Endothelial cell of umbilical vein (primary cell): ENCODE measurements at regions not wholly inside any gene's neighbourhood (a gene's known extent, or its start where the extent isn't known, plus 50 kb on each side); places are given as distances from the start of the nearest gene placed in this dataset.

ENCODE experiments used
- EZH2 ChIP-seq: IDR thresholded peaks from 2 replicates; pipeline ENCODE4 v1.6.1; 2012; ENCODE audit warnings: borderline replicate concordance, low read depth, mild to moderate bottlenecking, moderate library complexity, low read length, inconsistent platforms; ENCODE audit not compliant: severe bottlenecking
- JUN ChIP-seq: IDR thresholded peaks from 2 replicates; pipeline ENCODE4 v1.6.1; 2011; ENCODE audit warnings: borderline replicate concordance, low read depth; ENCODE audit not compliant: insufficient read length, insufficient read depth
- POLR2AphosphoS5 ChIP-seq: IDR thresholded peaks from 2 replicates; pipeline ENCODE4 v1.6.1; 2012; ENCODE audit warnings: low read depth, mild to moderate bottlenecking, control low read depth, low read length, moderate library complexity; ENCODE audit not compliant: insufficient read depth
- TF ChIP-seq, protein P1 (sequence below), 2 donors: IDR thresholded peaks; 1 replicate in 1 of 2; 2 replicates in 1 of 2; pipeline ENCODE4 v1.5.1; 2011; ENCODE audit warnings: low read length in 2 of 2, mild to moderate bottlenecking in 2 of 2, moderate library complexity in 2 of 2, control low read depth in 1 of 2, inconsistent platforms in 1 of 2, low read depth in 1 of 2; ENCODE audit not compliant: insufficient read depth in 1 of 2; ENCODE audit errors: extremely low read depth in 1 of 2

DNA sequence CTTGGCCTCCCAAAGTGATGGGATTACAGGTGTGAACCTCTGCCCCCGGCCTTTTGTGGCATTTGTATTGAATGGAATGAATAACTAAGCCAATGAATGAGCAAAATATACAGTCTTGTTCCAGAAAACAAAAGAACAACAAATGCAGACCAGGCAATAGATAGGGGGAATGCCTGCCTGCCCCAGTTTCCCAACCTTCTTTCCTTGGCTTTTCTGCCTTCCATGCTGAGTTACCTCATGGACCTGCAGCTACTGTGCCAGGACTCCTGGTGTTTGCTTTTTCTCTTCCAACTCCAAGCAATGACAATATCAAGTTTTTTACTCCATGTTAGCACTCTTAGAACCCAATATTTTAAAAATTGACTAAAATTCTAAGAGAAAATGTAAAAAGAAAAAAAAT, 58.6 kb upstream of the BACH1 start:
- TF ChIP-seq, protein P1, sequence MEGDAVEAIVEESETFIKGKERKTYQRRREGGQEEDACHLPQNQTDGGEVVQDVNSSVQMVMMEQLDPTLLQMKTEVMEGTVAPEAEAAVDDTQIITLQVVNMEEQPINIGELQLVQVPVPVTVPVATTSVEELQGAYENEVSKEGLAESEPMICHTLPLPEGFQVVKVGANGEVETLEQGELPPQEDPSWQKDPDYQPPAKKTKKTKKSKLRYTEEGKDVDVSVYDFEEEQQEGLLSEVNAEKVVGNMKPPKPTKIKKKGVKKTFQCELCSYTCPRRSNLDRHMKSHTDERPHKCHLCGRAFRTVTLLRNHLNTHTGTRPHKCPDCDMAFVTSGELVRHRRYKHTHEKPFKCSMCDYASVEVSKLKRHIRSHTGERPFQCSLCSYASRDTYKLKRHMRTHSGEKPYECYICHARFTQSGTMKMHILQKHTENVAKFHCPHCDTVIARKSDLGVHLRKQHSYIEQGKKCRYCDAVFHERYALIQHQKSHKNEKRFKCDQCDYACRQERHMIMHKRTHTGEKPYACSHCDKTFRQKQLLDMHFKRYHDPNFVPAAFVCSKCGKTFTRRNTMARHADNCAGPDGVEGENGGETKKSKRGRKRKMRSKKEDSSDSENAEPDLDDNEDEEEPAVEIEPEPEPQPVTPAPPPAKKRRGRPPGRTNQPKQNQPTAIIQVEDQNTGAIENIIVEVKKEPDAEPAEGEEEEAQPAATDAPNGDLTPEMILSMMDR (IDR thresholded peaks at IDR 0.05; ENCODE audit: extremely low read depth in 1 of 2, insufficient read depth in 1 of 2, low read depth in 1 of 2, low read length in 2 of 2): no peak
- TF ChIP-seq EZH2 (no peak), POLR2AphosphoS5 (no peak), JUN (no peak)
